ENCODE measurements at regions not wholly inside any gene's neighbourhood (a gene's known extent, or its start where the extent isn't known, plus 50 kb on each side); places are given as distances from the start of the nearest gene placed in this dataset.
"Not testable (repeated sequence)": the region's sequence is repeated elsewhere in the genome, so short reads cannot be mapped to it uniquely, and the experiment has no call there.

DNA sequence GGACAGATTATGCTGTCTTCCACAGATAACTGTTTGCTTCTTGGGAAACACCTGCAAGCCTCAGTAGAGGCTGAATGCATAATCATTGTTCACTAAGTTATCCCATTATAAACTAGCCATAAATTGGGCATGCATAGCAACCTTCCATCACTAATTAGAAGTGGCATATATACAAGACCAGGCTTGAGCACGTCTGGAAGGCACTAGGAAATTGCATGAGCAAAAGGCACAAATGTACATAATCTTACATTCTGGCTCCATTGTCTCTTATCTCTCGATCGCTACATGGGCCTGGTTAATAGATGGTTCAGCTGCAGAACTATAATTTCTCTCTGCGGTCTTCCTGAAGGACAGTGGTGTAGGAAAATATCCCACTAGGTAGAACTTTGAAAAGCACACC, 679.2 kb downstream of the RPL10L start:
- DNase-seq, result no peak

DNA sequence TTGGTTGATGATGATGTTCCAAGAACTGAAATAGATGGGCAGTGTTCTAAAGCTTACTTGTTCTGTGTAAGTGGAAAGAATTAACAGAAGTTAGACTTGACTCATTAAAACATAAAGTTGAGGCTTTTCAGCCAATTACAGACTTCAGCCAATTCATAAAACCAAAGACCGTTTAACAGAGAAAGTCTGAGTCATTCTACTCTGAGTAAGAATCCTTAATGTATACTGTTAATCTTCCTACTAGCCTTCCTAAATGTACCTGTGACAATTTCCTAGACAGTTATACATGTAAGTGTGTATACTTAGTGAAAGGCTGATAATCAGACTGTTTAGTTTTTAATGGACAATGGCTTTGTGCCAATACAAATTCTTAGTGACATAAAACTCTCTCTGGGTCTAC, 681.0 kb downstream of the RPL10L start:
- no peak for DNase-seq

GRCh38 chr14:45968037-45968436, 683.5 kb downstream of the RPL10L start:
- no peak for DNase-seq

- DNase-seq, result no peak
These were observed 696.5 kb upstream of the MIS18BP1 start for GRCh38 chr14:45949479-45949878.

DNA sequence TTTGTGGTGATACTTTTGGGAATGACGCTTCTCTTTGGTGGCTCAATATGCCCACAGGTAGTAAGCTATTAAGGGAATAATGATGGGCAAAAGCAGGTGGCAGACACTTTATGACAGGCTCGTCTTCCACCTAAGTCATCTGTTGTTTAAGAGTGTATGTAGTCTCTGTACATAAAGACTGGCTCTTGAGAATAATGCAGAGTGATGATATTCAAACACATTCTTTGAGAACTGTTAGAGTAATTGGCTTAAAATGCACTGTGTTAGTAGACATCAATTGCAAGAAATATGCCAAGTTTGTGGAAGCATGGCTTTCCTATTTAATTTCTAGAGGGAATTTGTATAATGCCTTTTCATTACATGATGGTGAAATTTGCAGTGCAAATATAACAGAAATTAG, 694.8 kb upstream of the MIS18BP1 start:
- no peak for DNase-seq

- no peak for DNase-seq
These were observed 693.2 kb upstream of the MIS18BP1 start for GRCh38 chr14:45946251-45946650.

GRCh38 chr14:45940318-45940717, 687.3 kb upstream of the MIS18BP1 start:
- no peak for DNase-seq

DNA sequence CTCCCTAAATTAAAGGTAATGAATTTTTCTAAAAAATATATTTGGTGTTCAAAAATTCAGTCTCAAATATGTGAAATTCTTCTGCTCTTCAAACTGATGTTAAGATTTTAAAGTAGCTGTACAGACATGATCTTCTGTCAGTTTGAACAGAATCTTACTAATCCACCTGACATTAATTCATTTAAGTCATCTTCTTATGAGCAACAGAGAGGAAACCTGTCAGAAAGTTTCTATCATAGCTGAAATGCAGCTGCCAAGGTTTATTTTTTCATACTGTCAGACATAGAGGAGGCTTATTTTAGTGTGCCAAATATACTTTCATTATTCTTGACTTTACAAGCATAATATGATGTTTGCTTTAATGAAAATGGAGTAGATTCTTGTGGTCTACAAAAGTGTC, 686.6 kb upstream of the MIS18BP1 start:
- no peak for DNase-seq

DNA sequence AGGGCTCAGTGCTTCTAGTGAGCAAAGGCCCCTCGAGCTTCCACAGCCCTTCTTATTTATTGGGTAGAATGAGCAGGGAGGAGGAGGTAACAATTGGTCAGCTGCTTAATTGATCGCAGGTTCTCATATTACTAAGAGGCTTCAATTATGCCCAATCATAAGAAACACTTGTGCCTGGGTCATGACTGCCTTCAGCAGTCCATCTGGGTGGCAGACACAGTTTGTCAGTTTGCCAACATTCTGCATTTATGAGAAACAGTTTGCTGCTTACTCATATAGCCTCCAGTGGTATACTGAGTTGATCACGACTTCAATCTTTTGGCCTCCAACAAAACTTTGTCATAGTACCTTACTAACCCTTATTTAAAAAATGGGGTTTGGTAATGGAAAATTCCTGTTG, 667.0 kb upstream of the MIS18BP1 start:
- DNase-seq, result not testable (repeated sequence)

DNA sequence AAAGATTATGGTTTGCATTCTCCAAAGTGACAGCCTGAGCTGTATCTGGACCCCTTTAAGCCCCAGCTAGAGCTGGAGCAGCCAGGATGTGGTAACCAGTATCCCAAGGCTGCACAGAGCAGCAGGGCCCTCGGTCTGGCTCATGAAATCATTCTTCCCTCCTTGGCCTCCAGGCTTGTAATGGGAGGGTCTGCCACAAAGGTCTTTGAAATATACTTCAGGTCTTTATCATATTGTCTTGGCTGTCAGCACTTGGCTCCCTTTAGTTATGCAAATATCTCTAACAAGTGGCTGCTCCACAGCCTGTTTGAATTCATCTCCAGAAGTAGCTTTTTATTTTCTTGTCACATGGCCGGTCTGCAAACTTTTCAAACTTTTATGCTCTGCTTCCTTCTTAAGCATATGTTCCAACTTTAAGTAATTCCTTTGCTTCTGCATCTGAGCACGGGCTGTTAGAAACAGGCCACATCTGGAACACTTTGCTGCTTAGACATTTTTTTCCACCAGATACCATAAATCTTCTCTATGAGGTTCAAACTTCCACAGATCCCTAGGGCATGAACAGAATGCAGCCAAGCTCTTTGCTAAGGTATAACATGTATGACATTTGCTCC, 663.4 kb upstream of the MIS18BP1 start:
- no peak for DNase-seq

GRCh38 chr14:45907782-45908181, 654.8 kb upstream of the MIS18BP1 start:
- DNase-seq, result no peak

DNA sequence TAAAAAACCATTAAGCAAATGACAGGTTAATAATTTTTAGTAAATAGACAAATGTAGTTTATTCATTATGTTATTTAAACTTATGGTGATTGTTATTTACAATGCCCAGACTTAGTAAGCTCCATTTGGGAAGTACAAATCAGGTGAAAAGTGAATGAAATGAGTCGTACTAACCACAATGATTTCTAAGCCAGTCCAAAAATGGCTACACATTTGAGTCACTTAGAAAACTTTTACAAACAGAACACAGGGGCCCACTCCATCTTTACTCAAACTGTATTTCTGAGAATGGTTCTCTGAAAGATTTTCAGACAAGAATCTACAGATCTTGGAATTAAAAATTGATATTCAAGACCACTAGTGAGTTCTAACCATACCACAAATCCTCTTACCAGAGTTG, 653.3 kb upstream of the MIS18BP1 start:
- DNase-seq, result no peak

DNA sequence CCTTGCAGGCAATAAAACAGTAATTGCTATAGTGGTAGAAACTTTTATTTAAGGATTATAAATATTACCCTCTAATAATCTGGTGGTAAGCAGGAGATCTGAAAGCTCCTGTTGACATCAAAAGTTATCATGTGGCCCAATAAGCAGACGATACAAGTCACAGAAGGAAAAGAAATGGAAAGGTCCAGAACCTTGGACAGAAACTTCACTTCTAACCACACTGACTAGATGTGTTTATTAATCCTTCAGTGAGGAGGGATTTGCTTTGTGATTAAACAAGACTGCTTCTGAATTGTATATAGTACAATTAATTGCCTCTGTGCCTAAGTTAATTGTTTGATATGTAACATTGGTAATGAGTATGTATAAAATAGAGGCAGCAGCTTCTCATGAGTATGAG, 652.7 kb upstream of the MIS18BP1 start:
- no peak for DNase-seq

GRCh38 chr14:45904314-45904713, 651.3 kb upstream of the MIS18BP1 start:
- no peak for DNase-seq

DNA sequence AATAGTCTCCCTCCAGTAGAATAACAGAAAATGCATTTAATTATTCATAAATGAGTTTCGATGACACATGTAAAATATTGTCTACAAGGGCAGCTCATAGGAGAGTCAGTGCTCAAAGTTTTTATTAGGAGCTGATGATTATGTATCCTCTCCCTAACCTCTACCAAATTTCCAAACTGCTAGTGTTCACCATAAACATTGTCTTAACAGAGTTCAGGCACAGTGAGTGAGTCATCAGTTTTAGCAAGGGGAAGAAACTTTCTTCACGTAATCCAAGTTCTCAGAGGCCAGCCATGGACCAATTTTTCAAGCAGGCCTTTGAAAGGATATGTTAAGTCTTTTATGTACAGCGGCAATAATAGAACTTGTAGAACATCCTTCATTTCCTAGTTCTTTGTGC, 649.2 kb upstream of the MIS18BP1 start:
- DNase-seq, result no peak

DNA sequence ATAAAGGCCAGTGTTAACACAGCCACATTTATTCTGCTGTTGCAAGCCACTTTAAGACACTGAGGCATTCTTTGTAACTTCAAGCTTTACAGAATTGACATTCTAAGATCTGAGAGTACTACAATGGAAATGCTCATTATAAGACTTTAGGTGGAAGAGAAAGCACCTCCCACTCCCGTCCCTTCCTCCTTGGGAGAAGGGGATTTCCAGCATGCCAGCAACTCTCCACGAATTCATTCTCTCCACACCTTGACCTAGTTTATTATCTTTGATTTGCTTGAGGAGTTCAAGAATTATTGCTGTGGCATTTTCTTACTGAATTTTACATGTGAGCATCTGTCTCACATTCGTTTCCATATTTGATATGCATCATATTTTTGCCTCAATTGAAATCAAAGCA, 644.4 kb upstream of the MIS18BP1 start:
- DNase-seq, result no peak

DNA sequence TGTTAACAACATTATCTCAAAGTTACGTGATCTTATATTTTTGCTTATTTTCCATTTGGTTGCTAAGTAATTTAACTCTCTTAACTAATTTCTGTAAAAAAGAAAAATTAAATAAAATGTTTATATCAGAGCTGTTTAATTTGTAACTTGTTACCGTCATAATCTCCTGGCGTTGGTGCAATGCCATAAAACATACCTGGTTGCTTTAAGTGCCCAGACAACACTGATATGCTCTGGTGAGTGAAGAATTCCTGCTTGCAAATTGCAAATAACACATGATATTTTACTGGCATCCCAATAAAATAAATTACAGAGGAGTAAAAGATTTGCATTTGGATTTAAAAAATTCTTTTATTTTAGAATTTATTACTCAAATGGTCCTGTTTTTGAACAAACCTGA, 640.1 kb upstream of the MIS18BP1 start:
- DNase-seq, result no peak

DNA sequence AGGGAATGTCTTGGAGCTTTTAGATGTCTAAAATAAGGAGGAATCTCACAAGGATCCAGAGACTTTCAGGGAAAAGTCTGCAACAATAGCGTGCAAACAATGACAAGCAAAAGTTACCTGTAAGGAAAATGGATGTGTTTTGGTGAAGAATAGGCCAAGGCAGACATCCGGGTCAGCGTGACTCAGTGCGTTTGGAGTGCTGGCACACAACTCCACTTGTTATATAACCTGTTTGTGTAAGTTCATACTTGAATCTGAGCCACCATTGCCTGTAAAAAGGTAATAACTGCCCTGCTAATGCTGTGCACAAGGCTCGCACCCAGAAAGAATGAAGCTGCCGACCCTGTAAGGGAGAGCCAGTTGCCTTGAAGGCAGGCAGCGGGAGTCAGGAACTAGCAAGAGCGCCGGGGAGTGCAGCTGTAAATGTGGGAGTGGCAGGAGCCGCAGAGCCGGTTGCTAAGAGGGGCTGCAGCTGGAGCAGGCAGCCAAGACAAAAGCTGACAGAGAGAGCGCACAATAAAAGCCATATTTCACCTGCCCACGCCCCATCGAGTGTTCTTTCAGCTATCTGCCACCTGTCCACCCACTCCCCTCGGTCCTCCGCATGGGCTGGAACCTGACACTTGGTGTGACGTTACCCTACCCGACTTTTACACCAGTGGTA, 638.5 kb upstream of the MIS18BP1 start:
- peak; percentile 79 for DNase-seq

DNA sequence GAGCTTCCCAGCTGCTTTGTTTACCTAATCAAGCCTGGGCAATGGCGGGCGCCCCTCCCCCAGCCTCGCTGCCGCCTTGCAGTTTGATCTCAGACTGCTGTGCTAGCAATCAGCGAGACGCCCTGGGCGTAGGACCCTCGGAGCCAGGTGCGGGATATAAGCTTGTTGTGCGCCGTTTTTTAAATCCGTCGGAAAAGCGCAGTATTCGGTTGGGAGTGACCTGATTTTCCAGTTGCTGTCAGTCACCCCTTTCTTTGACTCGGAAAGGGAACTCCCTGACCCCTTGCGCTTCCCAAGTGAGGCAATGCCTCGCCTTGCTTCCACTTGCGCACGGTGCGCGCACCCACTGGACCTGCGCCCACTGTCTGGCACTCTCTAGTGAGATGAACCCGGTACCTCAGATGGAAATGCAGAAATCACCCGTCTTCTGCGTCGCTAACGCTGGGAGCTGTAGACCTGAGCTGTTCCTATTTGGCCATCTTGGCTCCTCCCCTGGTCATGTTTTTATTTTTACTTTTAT, 635.8 kb upstream of the MIS18BP1 start:
- DNase-seq, result not testable (repeated sequence)

- no peak for DNase-seq
These were observed 625.0 kb upstream of the MIS18BP1 start for GRCh38 chr14:45877981-45878380.

GRCh38 chr14:45868863-45869262, 615.9 kb upstream of the MIS18BP1 start:
- no peak for DNase-seq

DNA sequence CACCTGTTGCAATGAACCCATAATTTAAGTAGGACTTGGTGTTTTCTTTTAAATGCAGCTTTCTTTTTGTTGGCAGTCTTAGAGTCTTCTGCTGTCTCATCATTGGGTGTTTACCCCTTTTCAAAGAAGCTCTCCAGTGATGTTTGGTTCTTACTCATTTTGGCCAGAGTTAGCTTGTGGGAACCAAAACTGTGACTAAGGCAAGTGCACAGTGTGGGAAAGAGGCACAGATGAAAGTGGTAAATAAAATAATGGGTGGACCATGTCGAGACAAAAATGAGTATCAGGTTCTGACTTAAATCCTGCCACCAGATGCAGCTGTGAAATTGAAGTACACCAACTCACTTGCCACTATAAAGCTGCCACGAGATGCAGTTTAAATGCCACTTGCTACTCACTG, 615.4 kb upstream of the MIS18BP1 start:
- DNase-seq, result no peak

DNA sequence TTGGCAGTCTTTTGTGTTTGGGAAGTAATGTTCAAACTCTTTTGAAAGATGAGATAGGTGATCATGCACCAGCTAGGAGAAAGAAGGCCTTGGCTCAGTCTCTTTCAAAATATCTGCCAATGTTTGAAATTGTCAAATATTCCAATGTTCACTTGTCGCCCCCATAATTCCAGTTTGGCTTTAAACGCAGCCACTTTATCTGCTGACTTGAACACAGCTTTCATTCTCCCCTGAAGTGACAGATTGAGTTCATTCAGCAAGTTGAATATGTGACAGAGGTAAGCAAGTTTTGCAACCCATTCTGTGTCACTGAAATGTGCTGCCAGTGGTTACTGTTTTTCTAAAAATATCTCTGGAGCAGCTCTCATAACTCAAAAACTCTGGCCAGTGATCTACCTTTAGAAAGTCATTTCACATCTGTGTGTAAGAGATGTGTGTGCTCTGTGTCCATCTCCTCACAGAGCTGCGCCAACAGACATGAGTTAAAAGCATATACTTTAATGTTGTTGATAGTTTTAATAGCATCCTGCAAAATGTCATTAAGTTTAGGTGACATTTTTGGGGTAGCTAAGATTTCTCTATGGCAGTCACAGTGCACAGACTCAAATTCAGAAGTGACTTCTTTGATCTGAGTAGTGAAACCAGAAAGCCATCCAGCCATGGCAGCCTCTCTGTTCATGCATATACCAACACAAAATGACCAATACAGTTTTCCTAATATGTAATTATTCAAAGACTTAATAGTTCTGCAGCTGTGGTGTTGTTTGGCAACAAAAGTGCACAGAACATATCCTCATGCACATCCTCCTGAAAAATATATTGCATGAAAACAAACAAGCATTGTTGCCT, 614.3 kb upstream of the MIS18BP1 start:
- no peak for DNase-seq

DNA sequence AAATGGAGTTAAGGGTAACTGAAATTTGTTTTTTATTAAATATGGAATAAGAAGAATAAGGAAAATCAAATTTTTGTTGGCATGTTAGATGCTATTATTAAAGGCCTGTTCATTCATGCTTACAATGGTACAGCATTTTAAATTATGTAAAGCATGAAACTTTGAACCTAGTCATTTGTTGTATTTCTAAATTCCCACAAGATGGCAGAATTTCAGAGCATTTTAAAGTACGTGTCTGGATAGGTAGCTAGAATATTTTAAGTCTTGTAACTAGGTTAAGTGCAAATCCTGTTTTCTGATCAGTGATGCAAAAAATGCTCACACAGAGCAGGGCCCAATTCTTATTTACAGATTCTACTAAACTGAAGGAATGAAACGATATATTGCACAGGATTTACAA, 585.6 kb upstream of the MIS18BP1 start:
- DNase-seq, result peak; percentile 16
